ENCODE measurements at regions not wholly inside any gene's neighbourhood (a gene's known extent, or its start where the extent isn't known, plus 50 kb on each side); places are given as distances from the start of the nearest gene placed in this dataset.
"Not testable (repeated sequence)": the region's sequence is repeated elsewhere in the genome, so short reads cannot be mapped to it uniquely, and the experiment has no call there.

GRCh38 chr17:72472106-72472505 lies 351.3 kb downstream of the SOX9 start:
- in situ Hi-C loops (cut with HindIII; ENCODE audit: low pct_ligation_motif_present, low sequenced_read_pairs): no loop called here
- no peak overlapping the region for H3K4me3 ChIP-seq (ENCODE audit: low read depth, low read length)
- H3K27ac ChIP-seq: no peak overlapping the region
- no peak for DNase-seq
- no peak for TF ChIP-seq CTCF (IDR thresholded peaks at IDR 0.05; ENCODE audit: low read depth, low read length, missing control alignments)
- H3K36me3 ChIP-seq (replicated peaks): no peaks in the 10 kb centered on the region
- no peaks in the 10 kb centered on the region for H3K27me3 ChIP-seq (replicated peaks)

GRCh38 chr17:72472853-72473390 lies 352.1 kb downstream of the SOX9 start:
- DNase-seq; H3K4me3 ChIP-seq (ENCODE audit: low read depth, low read length); H3K36me3 ChIP-seq (replicated peaks); H3K27me3 ChIP-seq (replicated peaks); H3K27ac ChIP-seq; in situ Hi-C loops (cut with HindIII; ENCODE audit: low pct_ligation_motif_present, low sequenced_read_pairs): not testable (repeated sequence)

GRCh38 chr17:72474243-72474642 lies 353.4 kb downstream of the SOX9 start:
- Histone ChIP-seq H3K27ac (no peak overlapping the region), H3K4me3 (ENCODE audit: low read depth, low read length) (no peak overlapping the region), H3K36me3 (replicated peaks) (no peaks in the 10 kb centered on the region), H3K27me3 (replicated peaks) (no peaks in the 10 kb centered on the region)
- TF ChIP-seq CTCF (IDR thresholded peaks at IDR 0.05; ENCODE audit: low read depth, low read length, missing control alignments): no peak
- DNase-seq: no peak
- in situ Hi-C loops (cut with HindIII; ENCODE audit: low pct_ligation_motif_present, low sequenced_read_pairs): no loop called here

GRCh38 chr17:72474719-72475477 lies 354.1 kb downstream of the SOX9 start:
- in situ Hi-C loops (cut with HindIII; ENCODE audit: low pct_ligation_motif_present, low sequenced_read_pairs): no loop called here
- no peaks in the 10 kb centered on the region for H3K27me3 ChIP-seq (replicated peaks)
- no peak overlapping the region for H3K4me3 ChIP-seq (ENCODE audit: low read depth, low read length)
- no peak for TF ChIP-seq CTCF (IDR thresholded peaks at IDR 0.05; ENCODE audit: low read depth, low read length, missing control alignments)
- DNase-seq: no peak
- H3K27ac ChIP-seq: no peak overlapping the region
- no peaks in the 10 kb centered on the region for H3K36me3 ChIP-seq (replicated peaks)

- Histone ChIP-seq H3K27ac (no peak overlapping the region), H3K36me3 (replicated peaks) (no peaks in the 10 kb centered on the region), H3K27me3 (replicated peaks) (no peaks in the 10 kb centered on the region), H3K4me3 (ENCODE audit: low read depth, low read length) (no peak overlapping the region)
- no peak for TF ChIP-seq CTCF (IDR thresholded peaks at IDR 0.05; ENCODE audit: low read depth, low read length, missing control alignments)
- no peak for DNase-seq
- in situ Hi-C loops (cut with HindIII; ENCODE audit: low pct_ligation_motif_present, low sequenced_read_pairs): no loop called here
Observed at GRCh38 chr17:72476134-72476533, 355.3 kb downstream of the SOX9 start.

- in situ Hi-C loops (cut with HindIII; ENCODE audit: low pct_ligation_motif_present, low sequenced_read_pairs): no loop called here
- Histone ChIP-seq H3K27ac (no peak overlapping the region), H3K4me3 (ENCODE audit: low read depth, low read length) (no peak overlapping the region), H3K36me3 (replicated peaks) (no peaks in the 10 kb centered on the region), H3K27me3 (replicated peaks) (no peaks in the 10 kb centered on the region)
- no peak for DNase-seq
- TF ChIP-seq CTCF (IDR thresholded peaks at IDR 0.05; ENCODE audit: low read depth, low read length, missing control alignments): no peak
Observed at GRCh38 chr17:72476575-72476986, 355.8 kb downstream of the SOX9 start.

All from brain microvascular endothelial cell (primary cell).